Subcutaneous adipose tissue (tissue), 1 donor: ENCODE measurements at regions not wholly inside any gene's neighbourhood (a gene's known extent, or its start where the extent isn't known, plus 50 kb on each side); places are given as distances from the start of the nearest gene placed in this dataset.

Experiments
- CTCF ChIP-seq: fragments of 450-650 bp; IDR thresholded peaks from one replicate; pipeline ENCODE4 v1.5.1; 2016; ENCODE audit warnings: low read depth, mild to moderate bottlenecking, control low read depth, antibody characterized with exemption, moderate library complexity

GRCh38 chr20:48390981-48391380, 436.8 kb downstream of the PREX1 start:
- no peak for TF ChIP-seq CTCF

- no peak for TF ChIP-seq CTCF
Measured at GRCh38 chr20:48387675-48388074, 440.1 kb downstream of the PREX1 start.

GRCh38 chr20:48385527-48385926, 442.3 kb downstream of the PREX1 start:
- no peak for TF ChIP-seq CTCF

- TF ChIP-seq CTCF = no peak
Measured at GRCh38 chr20:48385114-48385513, 442.7 kb downstream of the PREX1 start.

- no peak for TF ChIP-seq CTCF
Measured at GRCh38 chr20:48384147-48384818, 443.5 kb downstream of the PREX1 start.

- TF ChIP-seq CTCF = no peak
Measured at GRCh38 chr20:48383252-48383651, 444.5 kb downstream of the PREX1 start.

GRCh38 chr20:48382304-48382703, 445.5 kb downstream of the PREX1 start:
- no peak for TF ChIP-seq CTCF
